ENCODE measurements at regions not wholly inside any gene's neighbourhood (a gene's known extent, or its start where the extent isn't known, plus 50 kb on each side); places are given as distances from the start of the nearest gene placed in this dataset.

- TF ChIP-seq POLR2A (IDR thresholded peaks at IDR 0.05) (no peak), CTCF (IDR thresholded peaks at IDR 0.05) (no peak)
Measured at GRCh38 chr10:61066661-61067344, 122.8 kb upstream of the RHOBTB1 start.

Measured in testis (tissue), 2 donors.